G401 (cell line): ENCODE measurements at regions not wholly inside any gene's neighbourhood (a gene's known extent, or its start where the extent isn't known, plus 50 kb on each side); places are given as distances from the start of the nearest gene placed in this dataset.

ENCODE experiments used
- DNase-seq: peaks from one replicate; pipeline ENCODE4 v3.0.0-alpha.2; 2015; ENCODE audit warnings: low spot score
- in situ Hi-C: cut with HindIII; loops from 2 replicates; pipeline ENCODE4 v1.10.0; 2016; ENCODE audit warnings: low sequenced_read_pairs, mixed read lengths

DNA sequence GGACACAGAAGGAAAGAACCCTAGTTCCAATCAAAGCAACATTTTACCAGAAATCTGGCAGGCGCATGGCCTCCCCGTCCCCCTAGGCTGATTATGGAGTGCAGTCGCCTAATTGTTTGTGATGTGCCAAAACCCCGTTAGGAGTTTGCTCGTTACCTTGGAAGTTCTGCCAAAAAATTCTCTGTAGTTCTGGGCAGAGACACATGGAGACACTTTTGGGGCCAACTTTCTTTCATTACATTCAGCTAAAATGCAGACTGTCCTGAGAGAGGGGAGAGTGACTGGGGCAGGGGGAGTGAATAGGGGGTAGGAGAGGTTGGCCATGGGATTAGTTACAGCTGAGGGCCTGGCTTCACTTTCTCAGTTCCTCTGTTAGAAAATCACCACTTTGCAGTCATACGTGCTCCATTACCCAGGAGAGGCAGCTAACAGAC, 158.0 kb upstream of the NPVF start:
- DNase-seq: peak; percentile 61
- in situ Hi-C loops: loop anchor here (25.0 kb wide), 1 partner anchor 176 kb away; no protein-coding TSS in a partner anchor

DNA sequence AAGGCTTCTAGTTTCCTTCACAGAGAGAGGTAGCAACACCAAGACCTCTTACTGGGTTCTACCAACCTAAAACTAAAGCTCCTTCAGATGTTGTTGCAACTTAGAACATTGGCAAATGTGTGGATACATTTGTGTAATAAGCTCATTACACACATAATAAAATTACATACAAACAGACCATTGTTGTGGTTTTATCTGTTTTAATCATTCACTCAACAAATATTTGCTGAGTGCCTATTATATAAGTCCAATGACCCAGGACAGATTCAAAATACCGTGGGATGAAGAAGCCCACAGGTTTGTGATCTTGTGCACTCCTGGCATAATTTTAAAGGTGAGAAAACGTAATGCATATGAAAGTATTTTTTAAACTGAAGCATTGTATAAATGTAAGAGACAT, 160.4 kb upstream of the NPVF start:
- no peak for DNase-seq
- in situ Hi-C loops: loop anchor here (25.0 kb wide), 1 partner anchor 174 kb away; no protein-coding TSS in a partner anchor

GRCh38 chr7:25389489-25390106, 161.3 kb upstream of the NPVF start:
- in situ Hi-C loops: loop anchor here (25.0 kb wide), 1 partner anchor 173 kb away; no protein-coding TSS in a partner anchor
- DNase-seq: peak; percentile 89

- DNase-seq: peak; percentile 65
- in situ Hi-C loops: loop anchor here (25.0 kb wide), 1 partner anchor 171 kb away; no protein-coding TSS in a partner anchor
Measured at GRCh38 chr7:25391295-25391861, 163.1 kb upstream of the NPVF start.

GRCh38 chr7:25391961-25392587, 163.8 kb upstream of the NPVF start:
- in situ Hi-C loops: loop anchor here (25.0 kb wide), 1 partner anchor 170 kb away; no protein-coding TSS in a partner anchor

DNA sequence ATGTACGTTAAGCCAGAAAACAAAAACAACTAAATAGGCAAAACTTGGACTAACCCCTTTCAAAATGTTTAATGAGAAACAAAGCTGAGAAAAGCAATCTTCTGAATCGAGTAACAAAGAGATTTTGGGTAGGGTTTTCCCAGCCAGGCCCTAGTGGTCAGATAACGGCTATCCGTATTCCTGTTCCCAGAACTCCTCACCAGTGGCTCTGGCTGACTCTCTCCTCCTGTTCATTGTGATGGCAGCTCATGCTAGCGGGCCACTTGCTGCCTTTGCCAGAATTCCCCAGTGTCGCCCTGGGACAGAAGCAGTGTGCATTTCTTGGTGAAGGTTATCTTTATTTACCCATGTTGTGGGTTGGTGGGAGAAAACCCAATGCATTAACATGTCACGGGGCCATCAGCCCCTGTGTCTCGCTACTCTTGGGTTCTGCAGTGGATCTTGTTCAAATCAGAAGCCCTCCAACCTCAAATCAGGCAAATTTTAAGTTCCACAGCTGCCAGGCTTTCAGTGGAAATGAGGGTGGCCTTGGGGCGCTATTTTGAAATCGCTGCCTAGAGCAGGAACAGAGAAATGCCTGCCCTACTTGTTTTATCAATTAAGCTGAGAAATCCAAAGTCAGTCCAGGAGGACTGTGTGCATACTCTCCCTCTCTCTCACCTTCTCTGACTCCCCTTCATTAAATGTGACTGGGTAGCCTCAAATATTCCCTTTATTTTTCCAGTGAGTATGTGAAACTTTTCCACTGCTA, 164.5 kb upstream of the NPVF start:
- in situ Hi-C loops: loop anchor here (25.0 kb wide), 1 partner anchor 170 kb away; no protein-coding TSS in a partner anchor
- DNase-seq: no peak

More at GRCh38 chr7:25391961-25392587, 163.8 kb upstream of the NPVF start:
- peak; percentile 44 for DNase-seq

DNA sequence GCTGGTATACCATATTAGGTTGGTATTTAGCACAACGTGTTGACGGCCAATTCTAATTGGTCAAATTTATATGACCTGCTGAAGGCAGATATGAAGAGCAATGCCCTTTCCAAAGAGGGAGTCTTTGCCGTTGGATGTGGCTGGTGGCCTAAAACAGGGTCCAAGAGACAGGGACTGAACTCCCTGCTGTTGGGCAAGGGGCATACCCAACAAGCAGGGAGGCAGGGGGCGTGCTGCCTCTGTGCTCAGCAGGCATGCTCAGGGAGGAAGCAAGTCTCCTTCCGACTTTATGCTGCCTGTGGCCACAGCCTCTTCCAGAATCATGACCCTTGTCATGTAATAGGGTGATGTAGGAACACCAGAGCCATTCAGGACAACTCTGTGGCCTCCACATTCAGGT, 167.7 kb upstream of the NPVF start:
- in situ Hi-C loops: loop anchor here (25.0 kb wide), 1 partner anchor 166 kb away; no protein-coding TSS in a partner anchor
- DNase-seq: no peak

DNA sequence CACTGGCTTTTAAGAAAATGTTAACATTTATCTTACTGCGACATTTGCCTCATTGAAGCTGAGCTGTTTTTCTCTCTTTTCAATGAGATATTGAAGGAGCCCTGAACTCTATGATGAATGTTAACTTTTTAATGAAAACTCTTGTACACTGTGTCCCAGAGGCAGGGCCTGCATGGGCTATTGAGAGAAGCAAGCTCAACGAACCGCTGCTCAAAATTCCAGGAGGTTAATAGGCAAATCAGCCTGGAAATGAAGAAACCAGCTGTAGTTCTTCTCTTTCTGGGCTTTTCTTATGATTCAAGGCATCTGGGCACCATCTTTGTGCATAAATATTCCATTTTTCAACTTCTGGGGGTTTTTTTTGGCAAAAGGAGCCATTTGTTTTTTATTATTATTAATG, 168.4 kb upstream of the NPVF start:
- DNase-seq: no peak
- in situ Hi-C loops: loop anchor here (25.0 kb wide), 1 partner anchor 166 kb away; no protein-coding TSS in a partner anchor

DNA sequence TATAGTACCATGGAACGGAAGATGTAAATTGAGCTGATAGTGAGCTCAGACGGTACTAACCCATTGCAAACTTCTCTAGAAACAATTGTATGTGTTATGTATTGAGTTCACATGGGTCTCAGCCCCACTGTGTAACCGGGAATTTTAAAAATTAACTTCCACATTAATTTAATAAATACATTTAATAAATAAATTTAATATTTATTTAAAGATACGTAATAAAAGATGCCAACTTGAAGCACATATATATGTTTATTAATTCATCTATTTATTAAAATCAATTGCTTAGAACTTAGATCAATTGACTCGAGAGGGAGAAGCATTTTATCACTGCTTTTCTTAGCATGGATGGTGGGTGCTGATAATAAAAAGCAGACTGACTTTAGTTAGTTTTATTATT, 170.1 kb upstream of the NPVF start:
- in situ Hi-C loops: loop anchor here (25.0 kb wide), 1 partner anchor 164 kb away; no protein-coding TSS in a partner anchor

GRCh38 chr7:25399000-25399750, 170.9 kb upstream of the NPVF start:
- in situ Hi-C loops: loop anchor here (25.0 kb wide), 1 partner anchor 163 kb away; no protein-coding TSS in a partner anchor
- DNase-seq: no peak

More for the DNA sequence above, 170.1 kb upstream of the NPVF start:
- DNase-seq: no peak

DNA sequence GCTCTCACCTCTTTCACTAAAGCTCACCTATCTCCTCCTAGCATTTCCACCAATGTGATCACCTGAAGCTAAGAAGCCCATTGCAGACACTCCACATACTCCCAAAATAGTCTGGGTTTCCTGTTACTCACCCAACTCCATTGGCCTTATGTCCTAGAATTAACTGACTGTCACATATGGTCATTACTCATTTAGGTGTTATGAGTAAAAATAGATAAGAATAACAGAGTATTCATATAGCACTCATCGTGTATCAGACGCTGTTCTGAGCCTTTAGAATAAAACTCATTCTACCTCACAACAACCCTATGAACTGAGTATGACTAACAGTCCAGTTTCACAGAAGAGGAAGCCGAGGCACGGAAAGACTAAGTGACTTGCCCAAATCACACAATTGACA, 174.2 kb upstream of the NPVF start:
- DNase-seq: no peak

GRCh38 chr7:25405736-25406135, 177.4 kb upstream of the NPVF start:
- in situ Hi-C loops: no loop called here
- DNase-seq: no peak

More for the DNA sequence above, 174.2 kb upstream of the NPVF start:
- in situ Hi-C loops: no loop called here

DNA sequence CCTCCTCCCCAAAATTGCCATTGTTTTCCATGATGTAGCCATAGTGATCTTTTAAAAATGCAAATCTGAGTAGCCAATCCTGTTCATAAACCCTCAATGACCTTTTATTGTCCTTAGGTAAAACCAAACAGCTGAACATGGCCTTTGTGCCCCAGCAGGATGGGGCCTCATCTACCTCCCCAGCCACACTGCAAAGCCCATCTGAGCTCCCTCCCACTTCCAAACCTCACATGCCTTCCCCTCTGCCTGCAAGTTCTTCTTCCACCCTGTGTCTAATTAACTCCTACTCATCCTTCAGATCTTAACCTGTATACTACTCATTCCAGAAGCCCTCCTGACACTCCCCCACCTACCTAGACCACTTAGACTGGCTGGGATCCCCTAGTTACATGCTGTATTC, 178.8 kb upstream of the NPVF start:
- in situ Hi-C loops: no loop called here
- no peak for DNase-seq

DNA sequence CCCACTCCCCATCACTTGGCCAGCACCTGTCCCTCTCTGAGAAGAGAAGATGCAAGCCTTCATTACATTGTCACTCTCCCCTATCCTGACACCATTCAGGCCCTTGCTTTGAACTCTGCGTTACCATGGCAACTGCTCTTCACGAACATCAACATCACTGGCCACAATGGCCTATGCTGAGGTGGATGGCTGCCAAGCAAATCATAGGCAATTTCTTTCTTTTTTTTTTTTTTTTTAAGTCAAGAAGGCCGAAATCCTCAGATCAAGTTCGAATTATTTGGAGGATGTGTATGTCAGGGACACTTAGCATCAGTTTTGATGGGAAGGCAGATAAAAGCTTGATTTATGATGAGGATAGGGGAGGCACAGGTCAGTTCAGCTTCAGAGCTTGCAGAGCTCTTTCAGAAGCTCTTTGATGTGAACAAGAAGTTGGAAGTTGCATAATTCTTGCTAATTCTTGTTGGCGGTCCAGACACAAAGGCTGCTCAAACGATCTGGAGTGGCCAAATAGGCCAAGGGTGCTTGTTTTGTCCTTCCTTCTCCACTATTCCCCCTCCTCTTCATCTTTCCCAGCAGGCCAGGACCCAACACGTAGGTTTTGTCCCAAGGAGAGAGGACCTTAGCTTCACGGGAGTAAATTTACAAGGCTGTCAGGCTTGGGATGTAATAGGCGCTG, 179.9 kb upstream of the NPVF start:
- no peak for DNase-seq
- in situ Hi-C loops: no loop called here

DNA sequence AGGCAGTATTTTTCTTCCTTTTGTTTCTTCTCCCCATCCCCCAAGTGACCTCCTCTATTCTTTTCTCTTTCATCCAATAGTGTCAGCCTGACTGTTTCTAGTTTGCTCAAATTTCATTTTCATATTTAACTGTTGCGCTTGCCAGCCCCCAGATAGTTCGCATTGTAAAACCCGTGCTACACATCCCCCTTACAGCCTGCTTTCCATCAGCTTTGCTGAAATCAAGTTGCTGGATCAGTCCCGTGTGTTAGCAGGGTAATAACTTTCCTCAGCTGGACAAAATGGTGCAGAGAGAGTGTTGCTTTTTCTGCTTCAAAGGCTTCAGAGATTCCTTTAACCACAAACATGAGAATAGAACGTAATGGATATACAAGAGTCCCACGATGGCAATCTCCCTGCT, 180.6 kb upstream of the NPVF start:
- in situ Hi-C loops: no loop called here
- DNase-seq: no peak

GRCh38 chr7:25409897-25410636, 181.8 kb upstream of the NPVF start:
- in situ Hi-C loops: no loop called here
- no peak for DNase-seq

GRCh38 chr7:25420771-25421170, 192.5 kb upstream of the NPVF start:
- in situ Hi-C loops: no loop called here

More at GRCh38 chr7:25420771-25421170, 192.5 kb upstream of the NPVF start:
- DNase-seq: no peak
